GM13976 (cell line): ENCODE measurements at regions not wholly inside any gene's neighbourhood (a gene's known extent, or its start where the extent isn't known, plus 50 kb on each side); places are given as distances from the start of the nearest gene placed in this dataset.

Source experiments
- DNase-seq: peaks from one replicate; pipeline ENCODE4 v3.0.0; 2012; ENCODE audit warnings: low spot score
- in situ Hi-C: fragments of 300-500 bp; cut with MboI; formaldehyde crosslinking; loops from one replicate; pipeline ENCODE4 v1.12.0; 2022; ENCODE audit warnings: low sequenced_read_pairs, mixed read lengths, inconsistent platforms; ENCODE audit not compliant: unreplicated experiment
- TF ChIP-seq, protein P1 (sequence below): IDR thresholded peaks from 2 replicates; pipeline ENCODE4 v1.5.1; 2012; ENCODE audit warnings: borderline replicate concordance, mild to moderate bottlenecking; ENCODE audit not compliant: insufficient read depth; ENCODE audit errors: extremely low read depth, missing control alignments, control extremely low read depth

DNA sequence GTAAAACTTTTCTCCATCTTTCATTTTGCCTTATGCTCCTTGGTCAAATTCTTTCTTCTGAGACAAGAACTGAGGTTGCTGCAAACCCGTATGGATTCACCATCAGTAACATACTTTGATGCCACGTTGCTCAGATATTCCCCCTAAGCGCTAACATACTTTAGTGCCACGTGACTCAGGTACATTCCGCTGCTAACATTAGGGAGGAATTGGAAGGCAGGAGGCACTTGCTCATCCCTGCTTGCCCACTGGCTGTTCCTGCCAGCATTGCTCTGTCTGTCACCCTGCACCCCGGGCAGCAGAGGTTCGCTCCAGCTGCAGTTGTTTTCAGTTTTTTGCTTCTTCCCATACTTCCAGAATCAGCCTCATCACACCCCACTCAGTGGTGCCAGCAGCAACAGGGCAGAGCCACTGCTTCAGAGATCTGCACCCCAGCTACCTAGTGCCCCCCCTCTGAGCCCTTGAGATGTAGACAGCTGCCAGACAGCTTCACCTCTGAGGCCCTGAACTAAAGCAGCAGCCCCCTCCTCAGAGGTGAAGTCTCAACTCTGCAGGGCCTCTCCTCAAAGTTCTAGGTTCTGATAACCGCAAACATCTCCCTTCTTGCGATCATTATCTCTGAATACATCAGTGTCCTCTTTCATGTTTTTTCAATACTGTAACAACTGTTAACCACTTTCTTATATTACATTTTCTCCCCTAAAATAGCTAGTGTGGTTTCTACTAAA lies 228.0 kb upstream of the KIF2A start:
- in situ Hi-C loops, result no loop called here
- TF ChIP-seq, protein P1, sequence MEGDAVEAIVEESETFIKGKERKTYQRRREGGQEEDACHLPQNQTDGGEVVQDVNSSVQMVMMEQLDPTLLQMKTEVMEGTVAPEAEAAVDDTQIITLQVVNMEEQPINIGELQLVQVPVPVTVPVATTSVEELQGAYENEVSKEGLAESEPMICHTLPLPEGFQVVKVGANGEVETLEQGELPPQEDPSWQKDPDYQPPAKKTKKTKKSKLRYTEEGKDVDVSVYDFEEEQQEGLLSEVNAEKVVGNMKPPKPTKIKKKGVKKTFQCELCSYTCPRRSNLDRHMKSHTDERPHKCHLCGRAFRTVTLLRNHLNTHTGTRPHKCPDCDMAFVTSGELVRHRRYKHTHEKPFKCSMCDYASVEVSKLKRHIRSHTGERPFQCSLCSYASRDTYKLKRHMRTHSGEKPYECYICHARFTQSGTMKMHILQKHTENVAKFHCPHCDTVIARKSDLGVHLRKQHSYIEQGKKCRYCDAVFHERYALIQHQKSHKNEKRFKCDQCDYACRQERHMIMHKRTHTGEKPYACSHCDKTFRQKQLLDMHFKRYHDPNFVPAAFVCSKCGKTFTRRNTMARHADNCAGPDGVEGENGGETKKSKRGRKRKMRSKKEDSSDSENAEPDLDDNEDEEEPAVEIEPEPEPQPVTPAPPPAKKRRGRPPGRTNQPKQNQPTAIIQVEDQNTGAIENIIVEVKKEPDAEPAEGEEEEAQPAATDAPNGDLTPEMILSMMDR, result no peak
- DNase-seq, result no peak

DNA sequence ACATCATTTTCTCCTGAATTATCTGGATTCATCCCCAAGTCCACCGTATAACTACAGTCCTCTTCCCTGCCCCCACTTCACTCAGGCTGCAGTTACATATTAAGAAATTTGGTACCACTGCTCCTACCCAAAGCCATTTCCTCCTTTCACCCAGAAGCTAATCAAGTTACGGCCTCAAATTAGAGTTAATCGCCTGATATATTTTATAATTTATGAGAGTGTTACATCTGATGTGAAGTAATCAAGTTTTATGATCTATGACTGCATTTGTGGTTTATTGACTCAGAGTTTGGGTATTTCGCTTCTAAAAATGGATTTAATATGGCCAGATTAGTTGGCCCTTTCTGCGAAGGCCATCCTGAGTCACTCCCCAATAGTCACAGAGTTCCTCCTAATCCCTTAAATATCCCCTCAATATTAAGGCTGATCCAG lies 223.6 kb upstream of the KIF2A start:
- in situ Hi-C loops, result no loop called here
- DNase-seq, result no peak
- TF ChIP-seq, protein P1, result no peak

DNA sequence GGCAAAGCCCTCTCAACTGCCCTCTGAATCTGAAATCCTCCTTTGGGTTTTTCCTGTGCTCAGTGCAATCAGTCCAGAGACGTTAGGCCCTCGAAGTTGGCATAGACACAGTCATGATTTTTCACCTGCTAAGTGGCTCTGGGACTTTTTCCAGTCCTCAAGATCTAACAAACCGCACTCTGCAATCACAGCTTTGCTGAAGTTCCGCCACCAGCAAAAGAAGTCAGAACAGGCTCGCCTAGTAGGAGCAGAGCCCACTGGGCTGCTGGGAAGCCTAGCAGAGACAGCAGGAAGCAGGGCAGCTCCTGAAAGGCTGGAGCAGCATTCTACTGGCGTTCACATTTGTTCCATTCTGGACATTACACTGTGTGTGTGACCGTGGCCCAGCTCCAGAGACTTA lies 222.8 kb upstream of the KIF2A start:
- TF ChIP-seq, protein P1, result no peak
- in situ Hi-C loops, result no loop called here
- DNase-seq, result no peak

DNA sequence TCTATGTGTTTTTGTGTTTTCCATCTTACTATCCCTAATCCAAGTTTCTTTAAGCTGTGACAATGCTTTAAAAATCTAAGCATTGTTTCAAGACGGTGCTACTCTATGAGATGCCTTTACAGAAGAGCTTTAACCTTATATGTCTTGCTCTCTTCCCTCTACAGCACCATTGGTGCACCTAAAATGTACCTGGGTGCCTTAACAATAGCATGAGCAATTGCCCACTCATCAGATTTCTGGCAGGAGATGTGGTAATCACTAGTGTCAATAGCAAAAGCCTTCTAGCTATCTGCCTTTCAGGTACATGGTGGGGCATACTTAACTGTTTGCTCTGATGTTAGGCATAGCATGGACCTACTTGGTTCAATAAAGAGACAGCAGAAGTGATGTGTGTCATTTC lies 222.3 kb upstream of the KIF2A start:
- DNase-seq, result no peak
- in situ Hi-C loops, result no loop called here
- TF ChIP-seq, protein P1, result no peak

DNA sequence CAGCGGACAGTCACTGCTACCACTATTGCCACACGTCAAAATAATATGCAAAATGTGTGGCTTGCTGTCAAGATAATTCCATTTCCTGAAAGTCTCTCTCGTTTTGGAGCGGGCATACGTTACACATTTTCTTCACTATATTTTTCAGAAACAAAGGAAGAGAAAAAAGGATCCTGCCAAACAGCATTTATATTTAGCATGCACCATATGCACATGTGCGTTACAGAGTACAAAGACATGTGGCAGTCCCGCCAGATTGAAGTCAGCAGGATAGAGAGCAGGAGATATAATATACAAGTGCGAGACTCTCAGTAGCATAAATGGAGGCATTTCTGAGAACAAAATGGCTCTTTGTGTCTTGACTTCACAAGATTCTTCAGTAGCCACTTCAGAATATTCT lies 221.6 kb upstream of the KIF2A start:
- TF ChIP-seq, protein P1, result no peak
- no peak for DNase-seq
- in situ Hi-C loops, result no loop called here

DNA sequence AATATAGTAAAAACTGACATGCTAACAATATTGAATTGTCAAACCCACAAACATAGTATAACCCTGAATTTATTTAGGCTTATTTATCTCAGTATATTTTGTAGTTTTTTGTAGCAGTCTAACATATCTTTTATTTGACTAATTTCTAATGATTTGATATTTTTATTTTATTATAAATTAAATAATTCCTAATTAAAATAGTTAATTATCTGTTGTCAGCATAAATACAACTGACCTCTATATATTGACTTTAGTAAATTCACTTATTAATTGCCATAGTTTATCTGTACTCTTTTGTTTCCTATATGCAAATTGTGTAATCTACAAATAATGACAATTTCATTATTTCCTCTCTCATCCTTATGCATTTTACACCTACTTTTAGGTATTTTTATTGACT lies 215.1 kb upstream of the KIF2A start:
- TF ChIP-seq, protein P1, result no peak
- in situ Hi-C loops, result no loop called here
- DNase-seq, result no peak
